Mesenchymal stem cell (in vitro differentiated cells and primary cell): ENCODE measurements at regions not wholly inside any gene's neighbourhood (a gene's known extent, or its start where the extent isn't known, plus 50 kb on each side); places are given as distances from the start of the nearest gene placed in this dataset.

ENCODE experiments used
- DNase-seq: peaks from one replicate; pipeline ENCODE4 v3.0.0-alpha.2; 2013
- H2AFZ ChIP-seq: one replicate; pipeline ENCODE4 v1.6.1; 2013; ENCODE audit warnings: low read depth, mild to moderate bottlenecking, control low read depth, inconsistent platforms, low read length, moderate library complexity
- H2AK5ac ChIP-seq: 2 replicates; pipeline ENCODE4 v1.6.1; 2013; ENCODE audit warnings: low read length, moderate library complexity, mild to moderate bottlenecking, inconsistent platforms; ENCODE audit not compliant: severe bottlenecking
- H2BK120ac ChIP-seq: one replicate; pipeline ENCODE4 v1.6.1; 2013; ENCODE audit warnings: low read depth, mild to moderate bottlenecking, inconsistent platforms, low read length, moderate library complexity
- H2BK12ac ChIP-seq, 2 experiments: one replicate each; pipeline ENCODE4 v1.6.1; 2013; ENCODE audit warnings: inconsistent platforms in 2 of 2, low read length in 2 of 2, mild to moderate bottlenecking in 2 of 2, moderate library complexity in 2 of 2, control low read depth in 1 of 2
- H2BK15ac ChIP-seq: one replicate; pipeline ENCODE4 v1.6.1; 2013; ENCODE audit warnings: mild to moderate bottlenecking, low read depth, inconsistent platforms; ENCODE audit not compliant: poor library complexity, severe bottlenecking
- H2BK5ac ChIP-seq: 2 replicates; pipeline ENCODE4 v1.6.1; 2013; ENCODE audit warnings: low read depth, mild to moderate bottlenecking, low read length, control low read depth, inconsistent platforms; ENCODE audit not compliant: poor library complexity, severe bottlenecking
- H3K14ac ChIP-seq, 2 experiments: one replicate each; pipeline ENCODE4 v1.6.1; 2013; ENCODE audit warnings: inconsistent platforms in 2 of 2, low read length in 2 of 2, control low read depth in 1 of 2, mild to moderate bottlenecking in 1 of 2, moderate library complexity in 1 of 2
- H3K18ac ChIP-seq, 2 experiments: one replicate each; pipeline ENCODE4 v1.6.1; 2013; ENCODE audit warnings: inconsistent platforms in 2 of 2, low read length in 2 of 2, control low read depth in 1 of 2, low read depth in 1 of 2, mild to moderate bottlenecking in 1 of 2
- H3K23ac ChIP-seq, 2 experiments: one replicate each; pipeline ENCODE4 v1.6.1; 2013; ENCODE audit warnings: inconsistent platforms in 2 of 2, low read length in 2 of 2, mild to moderate bottlenecking in 2 of 2, moderate library complexity in 2 of 2, control low read depth in 1 of 2
- H3K27ac ChIP-seq: 2 replicates; pipeline ENCODE4 v1.5.1; 2013; ENCODE audit warnings: mild to moderate bottlenecking, moderate library complexity, low read length, control low read depth, inconsistent platforms; ENCODE audit not compliant: poor library complexity, severe bottlenecking
- H3K27me3 ChIP-seq, 2 experiments: 2 replicates each; pipeline versions ENCODE4 v1.6.1 to v1.7.0; 2013; ENCODE audit warnings: low read length in 2 of 2, mild to moderate bottlenecking in 2 of 2, moderate library complexity in 2 of 2, control low read depth in 1 of 2, inconsistent platforms in 1 of 2; ENCODE audit not compliant: control insufficient read depth in 1 of 2, insufficient read depth in 1 of 2
- H3K36me3 ChIP-seq, 2 experiments: 2 replicates each; pipeline versions ENCODE4 v1.6.1 to v1.7.0; 2013; ENCODE audit warnings: low read length in 2 of 2, control low read depth in 1 of 2, inconsistent platforms in 1 of 2, low read depth in 1 of 2, mild to moderate bottlenecking in 1 of 2; ENCODE audit not compliant: insufficient read depth in 2 of 2, control insufficient read depth in 1 of 2
- H3K4ac ChIP-seq, 2 experiments: one replicate each; pipeline ENCODE4 v1.6.1; 2013; ENCODE audit warnings: inconsistent platforms in 2 of 2, low read length in 2 of 2, mild to moderate bottlenecking in 2 of 2, moderate library complexity in 2 of 2, control low read depth in 1 of 2, low read depth in 1 of 2
- H3K4me1 ChIP-seq: 2 replicates; pipeline ENCODE4 v1.6.1; 2013; ENCODE audit warnings: low read depth, low read length, control low read depth; ENCODE audit not compliant: control insufficient read depth, insufficient read depth
- H3K4me2 ChIP-seq: 2 replicates; pipeline ENCODE4 v1.6.1; 2013; ENCODE audit warnings: low read length, mild to moderate bottlenecking, inconsistent platforms; ENCODE audit not compliant: poor library complexity, severe bottlenecking
- H3K4me3 ChIP-seq, 2 experiments: 2 replicates each; pipeline versions ENCODE4 v1.5.1 to v1.7.0; 2013; ENCODE audit warnings: low read length in 2 of 2, mild to moderate bottlenecking in 2 of 2, control low read depth in 1 of 2, low read depth in 1 of 2; ENCODE audit not compliant: insufficient read depth in 1 of 2
- H3K79me1 ChIP-seq: replicated peaks from 2 replicates; pipeline ENCODE4 v1.6.1; 2013; ENCODE audit warnings: mild to moderate bottlenecking, control low read depth, low read length, inconsistent platforms; ENCODE audit not compliant: poor library complexity, severe bottlenecking
- H3K9ac ChIP-seq: 2 replicates; pipeline ENCODE4 v1.7.0; 2013; ENCODE audit warnings: mild to moderate bottlenecking, low read length, moderate library complexity
- H3K9me3 ChIP-seq: 2 replicates; pipeline ENCODE4 v1.7.0; 2013; ENCODE audit warnings: mild to moderate bottlenecking, low read length; ENCODE audit not compliant: control insufficient read depth
- H4K8ac ChIP-seq: one replicate; pipeline ENCODE4 v1.6.1; 2013; ENCODE audit warnings: inconsistent platforms, mild to moderate bottlenecking, low read length, moderate library complexity
- H4K91ac ChIP-seq: one replicate; pipeline ENCODE4 v1.6.1; 2013; ENCODE audit warnings: mild to moderate bottlenecking, low read length, inconsistent platforms
- WGBS: methylation state at CpG from one replicate; pipeline ENCODE4 v1.1.7; 2013; ENCODE audit warnings: mixed read lengths; 5-methylcytosine and 5-hydroxymethylcytosine counted together

GRCh38 chr22:23002612-23003180, 67.6 kb upstream of the GNAZ start:
- Histone ChIP-seq H3K9me3 (peaks cover 8% of the 10 kb centered on the region), H3K14ac (no peak overlapping the region), H2AFZ (no peak overlapping the region), H2BK120ac (no peak overlapping the region), H3K18ac (no peak overlapping the region), H2BK5ac (no peak overlapping the region), H2BK15ac (no peak overlapping the region), H3K27ac (no peak overlapping the region), H3K9ac (no peak overlapping the region), H3K4ac (no peak overlapping the region), H3K36me3 (no peaks in the 10 kb centered on the region), H3K4me3 (no peak overlapping the region), H3K79me1 (no peaks in the 10 kb centered on the region), H2AK5ac (no peak overlapping the region), H3K23ac (no peak overlapping the region), H3K4me1 (no peaks in the 10 kb centered on the region), H4K8ac (no peak overlapping the region), H3K4me2 (no peak overlapping the region), H4K91ac (no peak overlapping the region), H2BK12ac (no peak overlapping the region), H3K27me3 (peaks cover 0 to 9% of the 10 kb centered on the region in 2 experiments)
- no peak for DNase-seq
- 67% methylated on average over 2 of the region's 2 CpGs for WGBS

GRCh38 chr22:23007823-23008222, 62.5 kb upstream of the GNAZ start:
- no peak overlapping the region for H3K9ac ChIP-seq
- 100% methylated on average over 1 of the region's 1 CpG for WGBS

GRCh38 chr22:23008896-23009295, 61.4 kb upstream of the GNAZ start:
- H4K91ac ChIP-seq: no peak overlapping the region
- no peaks in the 10 kb centered on the region for H3K9me3 ChIP-seq
- H2BK120ac ChIP-seq: no peak overlapping the region
- no peak overlapping the region for H3K9ac ChIP-seq
- H2BK5ac ChIP-seq: no peak overlapping the region
- no peak overlapping the region for H3K4ac ChIP-seq
- no peaks in the 10 kb centered on the region for H3K36me3 ChIP-seq
- H4K8ac ChIP-seq: no peak overlapping the region
- H2AK5ac ChIP-seq: no peak overlapping the region
- no peak overlapping the region for H3K23ac ChIP-seq
- no peak overlapping the region for H3K27ac ChIP-seq
- peaks cover 0 to 33% of the 10 kb centered on the region in 2 experiments for H3K27me3 ChIP-seq
- no peak overlapping the region for H3K18ac ChIP-seq
- no peaks in the 10 kb centered on the region for H3K4me1 ChIP-seq
- no peak overlapping the region for H3K4me2 ChIP-seq
- no peak overlapping the region for H2AFZ ChIP-seq
- H3K4me3 ChIP-seq: no peak overlapping the region
- DNase-seq: no peak
- H2BK15ac ChIP-seq: no peak overlapping the region
- 86% methylated on average over 2 of the region's 2 CpGs for WGBS
- H2BK12ac ChIP-seq: no peak overlapping the region
- no peaks in the 10 kb centered on the region for H3K79me1 ChIP-seq
- no peak overlapping the region for H3K14ac ChIP-seq

More at GRCh38 chr22:23007823-23008222, 62.5 kb upstream of the GNAZ start:
- H4K8ac ChIP-seq: no peak overlapping the region
- no peak overlapping the region for H3K4me2 ChIP-seq
- no peak overlapping the region for H3K14ac ChIP-seq
- H2AFZ ChIP-seq: no peak overlapping the region
- H3K4ac ChIP-seq: no peak overlapping the region
- H2BK15ac ChIP-seq: no peak overlapping the region
- H3K4me1 ChIP-seq: no peaks in the 10 kb centered on the region
- no peak overlapping the region for H3K23ac ChIP-seq
- no peaks in the 10 kb centered on the region for H3K79me1 ChIP-seq
- no peaks in the 10 kb centered on the region for H3K36me3 ChIP-seq
- H3K27ac ChIP-seq: no peak overlapping the region
- no peak overlapping the region for H3K18ac ChIP-seq
- no peak overlapping the region for H2BK5ac ChIP-seq
- H4K91ac ChIP-seq: no peak overlapping the region
- no peak overlapping the region for H3K4me3 ChIP-seq
- DNase-seq: no peak
- H2BK12ac ChIP-seq: no peak overlapping the region
- H2BK120ac ChIP-seq: no peak overlapping the region
- H3K27me3 ChIP-seq: peaks cover 0 to 31% of the 10 kb centered on the region in 2 experiments
- H2AK5ac ChIP-seq: no peak overlapping the region
- no peaks in the 10 kb centered on the region for H3K9me3 ChIP-seq
